Type B pancreatic cell (in vitro differentiated cells): ENCODE measurements at regions not wholly inside any gene's neighbourhood (a gene's known extent, or its start where the extent isn't known, plus 50 kb on each side); places are given as distances from the start of the nearest gene placed in this dataset.

Experiments
- DNase-seq: peaks from one replicate; pipeline ENCODE4 v3.0.0; 2021; ENCODE audit warnings: mixed read lengths; ENCODE audit not compliant: unreplicated experiment; ENCODE audit errors: extremely low spot score
- H3K27ac Mint-ChIP-seq: 2 replicates; pipeline ENCODE4 v1.8.0; 2021; ENCODE audit warnings: mild to moderate bottlenecking, mixed read lengths
- H3K27me3 Mint-ChIP-seq: 2 replicates; pipeline ENCODE4 v1.8.0; 2021; ENCODE audit warnings: mixed read lengths
- H3K36me3 Mint-ChIP-seq: 2 replicates; pipeline ENCODE4 v1.8.0; 2021; ENCODE audit warnings: mixed read lengths
- H3K4me1 Mint-ChIP-seq: one replicate; pipeline ENCODE4 v1.8.0; 2021; ENCODE audit warnings: mixed read lengths; ENCODE audit not compliant: unreplicated experiment
- H3K4me3 Mint-ChIP-seq: 2 replicates; pipeline ENCODE4 v1.8.0; 2021; ENCODE audit warnings: mild to moderate bottlenecking, mixed read lengths
- H3K9me3 Mint-ChIP-seq: 2 replicates; pipeline ENCODE4 v1.8.0; 2021; ENCODE audit warnings: mixed read lengths
- TF ChIP-seq, protein P1 (sequence below): fragments of 200-600 bp; sonication (generic); conservative IDR thresholded peaks from 2 replicates; pipeline ENCODE4 v1.5.0; 2021; ENCODE audit warnings: antibody characterized with exemption, mild to moderate bottlenecking

DNA sequence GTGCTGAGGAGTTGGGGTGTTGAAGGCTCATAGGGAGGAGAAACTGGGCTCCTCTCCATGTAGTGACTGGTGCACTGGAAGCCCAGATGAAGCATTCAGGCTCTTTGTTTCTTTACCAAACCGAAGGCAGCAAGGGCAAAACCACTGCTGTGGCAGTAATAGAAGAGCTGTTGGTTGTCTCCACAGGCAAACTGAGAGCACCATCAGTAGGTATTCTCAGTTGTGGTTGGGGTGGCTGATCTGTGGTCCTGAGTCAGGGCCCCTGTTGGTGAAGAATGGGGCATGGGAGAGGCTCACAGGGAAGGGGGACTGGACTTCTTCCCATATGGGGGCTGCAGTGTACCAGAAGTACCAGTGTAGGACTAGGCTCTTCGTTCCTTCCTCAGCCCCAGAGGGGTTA, 460.2 kb upstream of the IMPG1 start:
- DNase-seq: no peak
- TF ChIP-seq, protein P1, sequence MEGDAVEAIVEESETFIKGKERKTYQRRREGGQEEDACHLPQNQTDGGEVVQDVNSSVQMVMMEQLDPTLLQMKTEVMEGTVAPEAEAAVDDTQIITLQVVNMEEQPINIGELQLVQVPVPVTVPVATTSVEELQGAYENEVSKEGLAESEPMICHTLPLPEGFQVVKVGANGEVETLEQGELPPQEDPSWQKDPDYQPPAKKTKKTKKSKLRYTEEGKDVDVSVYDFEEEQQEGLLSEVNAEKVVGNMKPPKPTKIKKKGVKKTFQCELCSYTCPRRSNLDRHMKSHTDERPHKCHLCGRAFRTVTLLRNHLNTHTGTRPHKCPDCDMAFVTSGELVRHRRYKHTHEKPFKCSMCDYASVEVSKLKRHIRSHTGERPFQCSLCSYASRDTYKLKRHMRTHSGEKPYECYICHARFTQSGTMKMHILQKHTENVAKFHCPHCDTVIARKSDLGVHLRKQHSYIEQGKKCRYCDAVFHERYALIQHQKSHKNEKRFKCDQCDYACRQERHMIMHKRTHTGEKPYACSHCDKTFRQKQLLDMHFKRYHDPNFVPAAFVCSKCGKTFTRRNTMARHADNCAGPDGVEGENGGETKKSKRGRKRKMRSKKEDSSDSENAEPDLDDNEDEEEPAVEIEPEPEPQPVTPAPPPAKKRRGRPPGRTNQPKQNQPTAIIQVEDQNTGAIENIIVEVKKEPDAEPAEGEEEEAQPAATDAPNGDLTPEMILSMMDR: no peak
- Mint-ChIP-seq H3K27ac (no peak overlapping the region), H3K36me3 (no peaks in the 10 kb centered on the region), H3K4me1 (no peaks in the 10 kb centered on the region), H3K4me3 (no peak overlapping the region), H3K9me3 (peaks cover 6% of the 10 kb centered on the region), H3K27me3 (no peaks in the 10 kb centered on the region)

DNA sequence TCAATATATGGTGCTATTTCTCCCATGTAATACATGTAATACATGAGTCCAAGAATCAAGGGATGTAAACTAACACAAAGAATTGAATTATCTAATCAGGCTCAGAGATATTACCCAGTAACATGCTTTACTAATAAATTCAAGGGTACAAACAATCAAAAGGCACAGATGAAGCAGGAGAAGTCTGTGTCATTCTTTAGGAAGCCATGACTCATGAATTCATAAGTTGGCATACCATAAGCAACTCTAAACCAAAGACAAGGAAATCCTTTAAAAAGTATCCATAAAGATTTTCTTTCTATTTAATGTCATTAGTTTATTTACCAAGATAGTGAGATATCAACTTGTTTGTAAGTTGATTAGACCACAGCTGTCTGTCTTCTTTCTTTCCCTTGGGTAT, 446.0 kb upstream of the IMPG1 start:
- no peak overlapping the region for H3K4me3 Mint-ChIP-seq
- H3K4me1 Mint-ChIP-seq: no peaks in the 10 kb centered on the region
- no peaks in the 10 kb centered on the region for H3K27me3 Mint-ChIP-seq
- TF ChIP-seq, protein P1: no peak
- H3K27ac Mint-ChIP-seq: no peak overlapping the region
- H3K9me3 Mint-ChIP-seq: peaks cover 3% of the 10 kb centered on the region
- no peaks in the 10 kb centered on the region for H3K36me3 Mint-ChIP-seq
- DNase-seq: no peak

DNA sequence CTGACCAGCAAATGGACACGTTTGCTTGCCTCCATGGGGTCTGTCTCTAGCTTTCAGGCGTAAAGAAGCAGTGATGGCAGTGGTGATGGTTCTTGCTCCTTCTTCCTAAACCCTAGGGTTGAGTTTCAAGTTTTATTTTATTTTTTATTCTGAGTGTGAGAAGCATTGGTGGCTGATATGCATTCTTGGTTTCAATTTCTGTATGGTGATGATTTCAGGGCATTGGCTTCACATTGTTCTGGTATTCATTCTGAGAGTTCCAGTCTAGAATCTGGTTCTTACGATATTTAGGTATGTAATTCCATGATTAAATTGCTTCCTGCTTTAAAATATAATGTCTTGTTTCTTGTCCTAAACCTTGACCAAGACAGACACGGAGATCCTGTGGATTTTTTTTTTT, 444.5 kb upstream of the IMPG1 start:
- Mint-ChIP-seq H3K4me3 (no peak overlapping the region), H3K36me3 (no peaks in the 10 kb centered on the region), H3K9me3 (peaks cover 3% of the 10 kb centered on the region), H3K27me3 (no peaks in the 10 kb centered on the region), H3K4me1 (no peaks in the 10 kb centered on the region), H3K27ac (no peak overlapping the region)
- DNase-seq: no peak
- TF ChIP-seq, protein P1: no peak

DNA sequence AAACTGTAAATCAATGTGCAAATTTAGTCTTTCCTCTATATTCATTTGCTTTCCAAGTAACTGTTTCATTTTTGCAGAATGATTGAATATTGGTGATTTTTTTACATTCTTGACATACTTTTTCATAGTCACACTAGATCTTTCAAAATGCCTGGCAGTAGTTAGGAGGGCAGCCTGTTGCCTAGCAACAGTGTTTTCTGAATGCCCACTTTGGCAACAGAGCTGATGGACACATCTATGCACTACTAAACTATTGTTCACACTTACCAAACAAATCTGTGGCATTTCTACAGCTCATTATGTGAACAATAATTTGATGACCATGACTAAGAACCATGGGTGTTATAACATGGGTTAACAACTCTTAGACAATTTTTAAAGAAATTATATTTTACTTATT, 438.0 kb upstream of the IMPG1 start:
- H3K27me3 Mint-ChIP-seq: no peaks in the 10 kb centered on the region

DNA sequence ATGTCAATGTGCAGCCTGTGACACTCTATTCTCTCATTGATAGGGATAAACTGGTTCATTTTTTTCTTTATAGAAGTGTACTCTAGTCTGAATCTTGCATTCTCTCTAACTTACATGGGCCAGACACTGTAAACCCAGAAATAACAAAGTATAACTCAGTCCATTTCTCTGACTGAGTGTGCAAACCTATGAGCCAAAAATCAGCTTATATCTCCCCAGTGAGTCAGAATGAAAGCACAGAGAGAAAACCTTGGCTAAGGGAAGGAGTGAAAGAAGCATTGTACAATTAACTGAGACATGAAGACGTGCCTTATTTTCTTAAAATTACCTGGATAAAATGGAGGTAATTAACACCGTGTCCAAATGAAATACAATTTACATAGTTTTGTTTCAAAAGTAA, 436.9 kb upstream of the IMPG1 start:
- Mint-ChIP-seq H3K36me3 (no peaks in the 10 kb centered on the region), H3K4me3 (no peak overlapping the region), H3K9me3 (no peaks in the 10 kb centered on the region), H3K27me3 (no peaks in the 10 kb centered on the region), H3K27ac (no peak overlapping the region), H3K4me1 (no peaks in the 10 kb centered on the region)
- TF ChIP-seq, protein P1: no peak
- no peak for DNase-seq

More for the DNA sequence above, 438.0 kb upstream of the IMPG1 start:
- Mint-ChIP-seq H3K36me3 (no peaks in the 10 kb centered on the region), H3K27ac (no peak overlapping the region), H3K4me1 (no peaks in the 10 kb centered on the region), H3K9me3 (no peaks in the 10 kb centered on the region), H3K4me3 (no peak overlapping the region)
- TF ChIP-seq, protein P1: no peak
- DNase-seq: no peak

DNA sequence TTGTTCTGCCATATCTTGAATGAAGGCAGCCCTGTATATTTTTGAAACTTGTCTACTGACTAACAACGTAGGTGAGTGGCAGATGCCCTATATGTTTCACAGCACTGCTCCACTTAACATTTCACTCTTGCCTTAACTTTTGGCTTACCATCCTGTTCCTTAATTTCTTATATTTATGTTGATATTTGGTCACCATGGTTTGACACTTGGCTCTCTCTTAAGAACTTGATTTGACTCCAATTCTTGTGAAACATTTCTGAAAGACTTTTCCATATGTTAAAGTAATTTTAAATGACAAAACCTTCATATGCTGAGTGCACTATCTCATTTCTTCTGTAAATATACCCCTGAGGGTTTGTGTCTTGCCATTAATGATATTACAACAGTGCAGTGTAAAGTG, 434.3 kb upstream of the IMPG1 start:
- no peaks in the 10 kb centered on the region for H3K27me3 Mint-ChIP-seq
- TF ChIP-seq, protein P1: no peak
- H3K36me3 Mint-ChIP-seq: no peaks in the 10 kb centered on the region
- H3K9me3 Mint-ChIP-seq: no peaks in the 10 kb centered on the region
- H3K4me3 Mint-ChIP-seq: no peak overlapping the region
- no peaks in the 10 kb centered on the region for H3K4me1 Mint-ChIP-seq
- no peak overlapping the region for H3K27ac Mint-ChIP-seq
- DNase-seq: no peak
